PC-3 (cell line): ENCODE measurements at regions not wholly inside any gene's neighbourhood (a gene's known extent, or its start where the extent isn't known, plus 50 kb on each side); places are given as distances from the start of the nearest gene placed in this dataset.
"Not testable (repeated sequence)": the region's sequence is repeated elsewhere in the genome, so short reads cannot be mapped to it uniquely, and the experiment has no call there.

Source experiments
- EZH2 ChIP-seq: fragments of 300-600 bp; sonication (generic); IDR thresholded peaks from one replicate; pipeline ENCODE4 v1.6.1; 2017; ENCODE audit warnings: antibody characterized with exemption, mild to moderate bottlenecking, low read length; ENCODE audit not compliant: unreplicated experiment
- EZH2phosphoT487 ChIP-seq: fragments of 300-600 bp; sonication (generic); IDR thresholded peaks from 2 replicates; pipeline ENCODE4 v1.6.1; 2018; ENCODE audit warnings: mild to moderate bottlenecking, antibody characterized with exemption, low read length, borderline replicate concordance
- TF ChIP-seq, protein P1 (sequence below): fragments of 300-600 bp; sonication (generic); conservative IDR thresholded peaks from 2 replicates; pipeline ENCODE4 v1.5.1; 2017; ENCODE audit warnings: antibody characterized with exemption, low read depth, mild to moderate bottlenecking, low read length

DNA sequence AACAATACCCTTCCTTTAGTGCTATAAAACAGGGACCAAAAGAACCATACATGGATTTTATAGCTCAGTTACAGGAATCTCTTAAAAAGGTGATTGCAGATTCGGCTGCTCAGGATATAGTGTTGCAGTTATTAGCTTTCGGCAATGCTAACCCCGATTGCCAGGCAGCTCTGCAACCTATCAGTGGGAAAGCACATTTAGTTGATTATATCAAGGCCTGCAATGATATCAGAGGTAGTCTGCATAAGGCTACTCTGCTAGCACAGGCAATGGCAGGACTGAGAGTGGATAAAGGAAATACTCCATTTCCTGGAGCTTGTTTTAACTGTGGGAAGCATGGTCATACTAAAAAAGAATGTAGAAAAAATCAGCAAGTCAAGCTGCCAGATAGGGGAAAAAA is 327.7 kb downstream of the REEP3 start:
- TF ChIP-seq, protein P1, sequence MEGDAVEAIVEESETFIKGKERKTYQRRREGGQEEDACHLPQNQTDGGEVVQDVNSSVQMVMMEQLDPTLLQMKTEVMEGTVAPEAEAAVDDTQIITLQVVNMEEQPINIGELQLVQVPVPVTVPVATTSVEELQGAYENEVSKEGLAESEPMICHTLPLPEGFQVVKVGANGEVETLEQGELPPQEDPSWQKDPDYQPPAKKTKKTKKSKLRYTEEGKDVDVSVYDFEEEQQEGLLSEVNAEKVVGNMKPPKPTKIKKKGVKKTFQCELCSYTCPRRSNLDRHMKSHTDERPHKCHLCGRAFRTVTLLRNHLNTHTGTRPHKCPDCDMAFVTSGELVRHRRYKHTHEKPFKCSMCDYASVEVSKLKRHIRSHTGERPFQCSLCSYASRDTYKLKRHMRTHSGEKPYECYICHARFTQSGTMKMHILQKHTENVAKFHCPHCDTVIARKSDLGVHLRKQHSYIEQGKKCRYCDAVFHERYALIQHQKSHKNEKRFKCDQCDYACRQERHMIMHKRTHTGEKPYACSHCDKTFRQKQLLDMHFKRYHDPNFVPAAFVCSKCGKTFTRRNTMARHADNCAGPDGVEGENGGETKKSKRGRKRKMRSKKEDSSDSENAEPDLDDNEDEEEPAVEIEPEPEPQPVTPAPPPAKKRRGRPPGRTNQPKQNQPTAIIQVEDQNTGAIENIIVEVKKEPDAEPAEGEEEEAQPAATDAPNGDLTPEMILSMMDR: not testable (repeated sequence)
- TF ChIP-seq EZH2, EZH2phosphoT487: not testable (repeated sequence)
